A549 (cell line): ENCODE measurements at regions not wholly inside any gene's neighbourhood (a gene's known extent, or its start where the extent isn't known, plus 50 kb on each side); places are given as distances from the start of the nearest gene placed in this dataset.

Experiments
- CBX8 ChIP-seq: fragments of 200-600 bp; sonication (generic); IDR thresholded peaks from 2 replicates; pipeline ENCODE4 v1.6.1; 2016
- CTCF ChIP-seq: fragments of >200 bp; sonication (Bioruptor Twin); formaldehyde crosslinking; IDR thresholded peaks from 3 replicates; pipeline ENCODE4 v1.5.1; 2016
- EHMT2 ChIP-seq: fragments of 200-600 bp; sonication (generic); IDR thresholded peaks from 2 replicates; pipeline ENCODE4 v1.6.1; 2016; ENCODE audit warnings: antibody characterized with exemption, low read depth, mild to moderate bottlenecking, moderate library complexity
- EP300 ChIP-seq, 2 experiments: fragments of >200 bp; sonication (Bioruptor Twin); formaldehyde crosslinking; IDR thresholded peaks; 2 replicates in 1 of 2; 3 replicates in 1 of 2; pipeline ENCODE4 v1.6.1; 2016 to 2017
- FOSB ChIP-seq: fragments of 250-450 bp; sonication (Bioruptor Pico); IDR thresholded peaks from 2 replicates; pipeline ENCODE4 v1.5.0; 2020; ENCODE audit warnings: mild to moderate bottlenecking, moderate library complexity
- FOSL2 ChIP-seq, 2 experiments: fragments of 450-650 bp in 1 of 2; fragments of >200 bp in 1 of 2; sonication (Bioruptor Twin) in 1 of 2; formaldehyde crosslinking; IDR thresholded peaks; 2 replicates each; pipeline versions ENCODE4 v1.5.0 to v1.6.1; 2016 to 2020; ENCODE audit warnings: mild to moderate bottlenecking in 1 of 2, moderate library complexity in 1 of 2
- HMGXB4 ChIP-seq: fragments of 250-450 bp; sonication (Bioruptor Pico); IDR thresholded peaks from 2 replicates; pipeline ENCODE4 v1.5.0; 2021; ENCODE audit warnings: mild to moderate bottlenecking, moderate library complexity, borderline replicate concordance
- KDM1A ChIP-seq: fragments of 200-600 bp; sonication (generic); IDR thresholded peaks from 2 replicates; pipeline ENCODE4 v1.6.1; 2016; ENCODE audit warnings: low read depth, mild to moderate bottlenecking
- PBX3 ChIP-seq: IDR thresholded peaks from 2 replicates; pipeline ENCODE4 v1.6.1; 2012
- POLR2A ChIP-seq: IDR thresholded peaks from 2 replicates; pipeline ENCODE4 v1.6.1; 2012; ENCODE audit warnings: mild to moderate bottlenecking, low read length
- RAD21 ChIP-seq, 2 experiments: fragments of >200 bp in 1 of 2; sonication (Bioruptor Twin) in 1 of 2; formaldehyde crosslinking in 1 of 2; IDR thresholded peaks in 1 of 2; conservative IDR thresholded peaks in 1 of 2; 2 replicates in 1 of 2; 3 replicates in 1 of 2; pipeline ENCODE4 v1.6.1; 2012 to 2018; ENCODE audit warnings: inconsistent platforms in 1 of 2
- REST ChIP-seq: fragments of 200-600 bp; sonication (generic); IDR thresholded peaks from 2 replicates; pipeline ENCODE4 v1.6.1; 2016; ENCODE audit warnings: antibody characterized with exemption, mild to moderate bottlenecking, moderate library complexity
- ZFP36 ChIP-seq: fragments of 450-650 bp; IDR thresholded peaks from 2 replicates; pipeline ENCODE4 v1.6.1; 2014; ENCODE audit warnings: borderline replicate concordance; ENCODE audit not compliant: partially characterized antibody

GRCh38 chr1:229135773-229136172 lies 135.1 kb upstream of the RAB4A start:
- TF ChIP-seq FOSB (CRISPR knock-in tag) (no peak), KDM1A (no peak), REST (no peak), ZFP36 (no peak), CTCF (no peak), CBX8 (no peak), EP300 (IDR thresholded peaks at IDR 0.05) (no peak), FOSL2 (IDR thresholded peaks at IDR 0.05) (no peak), FOSL2 (CRISPR knock-in tag; IDR thresholded peaks at IDR 0.05) (no peak), PBX3 (no peak), RAD21 (conservative IDR thresholded peaks at IDR 0.05 in 1 of 2, IDR thresholded peaks at IDR 0.05 in 1 of 2) (no peak), HMGXB4 (CRISPR knock-in tag) (no peak), EHMT2 (no peak), POLR2A (no peak)
